Natural killer cell (primary cell): ENCODE measurements at regions not wholly inside any gene's neighbourhood (a gene's known extent, or its start where the extent isn't known, plus 50 kb on each side); places are given as distances from the start of the nearest gene placed in this dataset.

ENCODE experiments used
- ATAC-seq, 3 donors: fragments of 150-1000 bp in 2 of 3; fragments of 200-7000 bp in 1 of 3; cut with Tn5 transposase; 1 replicate in 1 of 3; 2 replicates in 2 of 3; pipeline ENCODE4 v1.10.0; 2021; ENCODE audit warnings: mild to moderate bottlenecking in 2 of 3, moderate library complexity in 2 of 3
- DNase-seq, 2 donors: peaks; one replicate each; pipeline versions ENCODE4 v3.0.0 to v3.0.0-alpha.2; 2013 to 2021; ENCODE audit warnings: mixed read lengths in 1 of 2
- H3K27ac ChIP-seq: one replicate; pipeline ENCODE4 v1.5.1; 2013; ENCODE audit warnings: mild to moderate bottlenecking, low read length
- H3K27me3 ChIP-seq: one replicate; pipeline ENCODE4 v1.6.1; 2013; ENCODE audit warnings: low read length; ENCODE audit not compliant: control insufficient read depth, insufficient read depth
- H3K36me3 ChIP-seq: one replicate; pipeline ENCODE4 v1.6.1; 2013; ENCODE audit warnings: low read length; ENCODE audit not compliant: control insufficient read depth, insufficient read depth
- H3K4me1 ChIP-seq: one replicate; pipeline ENCODE4 v1.6.1; 2013; ENCODE audit warnings: low read length; ENCODE audit not compliant: control insufficient read depth, insufficient read depth
- H3K4me3 ChIP-seq: one replicate; pipeline ENCODE4 v1.5.1; 2013; ENCODE audit warnings: low read length
- H3K9me3 ChIP-seq: one replicate; pipeline ENCODE4 v1.6.1; 2013; ENCODE audit warnings: low read length; ENCODE audit not compliant: control insufficient read depth, insufficient read depth
- H3K27ac Mint-ChIP-seq, 2 donors: one replicate each; pipeline ENCODE4 v1.8.0; 2022; ENCODE audit warnings: mild to moderate bottlenecking in 2 of 2, mixed read lengths in 2 of 2, moderate library complexity in 1 of 2
- H3K27me3 Mint-ChIP-seq, 2 donors: one replicate each; pipeline ENCODE4 v1.8.0; 2022; ENCODE audit warnings: low read depth in 2 of 2, mixed read lengths in 2 of 2
- H3K36me3 Mint-ChIP-seq: one replicate; pipeline ENCODE4 v1.8.0; 2022; ENCODE audit warnings: mixed read lengths
- H3K4me1 Mint-ChIP-seq, 2 donors: one replicate each; pipeline ENCODE4 v1.8.0; 2022; ENCODE audit warnings: mixed read lengths in 2 of 2
- H3K4me3 Mint-ChIP-seq: one replicate; pipeline ENCODE4 v1.8.0; 2022; ENCODE audit warnings: mild to moderate bottlenecking, moderate library complexity, mixed read lengths
- H3K9me3 Mint-ChIP-seq, 2 donors: one replicate each; pipeline ENCODE4 v1.8.0; 2022; ENCODE audit warnings: mixed read lengths in 2 of 2
- WGBS: methylation state at CpG from one replicate; pipeline ENCODE4 v1.1.7; 2013; ENCODE audit warnings: missing lambda C conversion rate; ENCODE audit not compliant: insufficient coverage; 5-methylcytosine and 5-hydroxymethylcytosine counted together
- intact Hi-C: fragments of 100-400 bp; cut with micrococcal nuclease; formaldehyde crosslinking; loops from one replicate; pipeline ENCODE4 v1.14.2; 2022
- TF ChIP-seq, protein P1 (sequence below): fragments of 200-600 bp; IDR thresholded peaks from one replicate; pipeline ENCODE4 v1.8.0; 2022; ENCODE audit warnings: antibody characterized with exemption

DNA sequence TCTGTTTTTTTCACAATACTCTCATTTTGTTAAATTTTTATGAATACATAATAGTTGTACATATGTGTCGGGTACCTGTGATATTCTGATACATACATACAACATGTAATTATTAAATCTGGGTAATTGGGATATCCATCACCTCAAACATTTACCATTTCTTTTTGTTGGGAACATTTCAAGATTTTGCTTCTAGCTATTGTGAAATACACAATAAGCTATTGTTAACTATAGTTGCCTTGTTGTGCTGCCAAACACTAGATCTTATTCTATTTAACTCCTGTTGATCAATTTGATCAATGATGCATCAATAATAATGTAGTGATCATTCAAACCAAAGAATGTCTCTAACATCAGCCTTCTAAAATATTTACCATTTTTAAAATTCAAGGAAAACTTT is 234.6 kb upstream of the NR5A2 start:
- intact Hi-C loops, result no loop called here
- Mint-ChIP-seq H3K9me3 (no peaks in the 10 kb centered on the region), H3K27me3 (peaks cover 0 to 8% of the 10 kb centered on the region in 2 donors), H3K4me1 (no peaks in the 10 kb centered on the region), H3K4me3 (no peak overlapping the region), H3K36me3 (no peaks in the 10 kb centered on the region), H3K27ac (no peak overlapping the region)
- Histone ChIP-seq H3K36me3 (no peaks in the 10 kb centered on the region), H3K27me3 (no peaks in the 10 kb centered on the region), H3K4me3 (no peak overlapping the region), H3K4me1 (no peaks in the 10 kb centered on the region), H3K9me3 (no peaks in the 10 kb centered on the region), H3K27ac (no peak overlapping the region)
- DNase-seq, result no peak
- WGBS, result no CpG with 5 or more reads among the region's 1 CpG
- TF ChIP-seq, protein P1, sequence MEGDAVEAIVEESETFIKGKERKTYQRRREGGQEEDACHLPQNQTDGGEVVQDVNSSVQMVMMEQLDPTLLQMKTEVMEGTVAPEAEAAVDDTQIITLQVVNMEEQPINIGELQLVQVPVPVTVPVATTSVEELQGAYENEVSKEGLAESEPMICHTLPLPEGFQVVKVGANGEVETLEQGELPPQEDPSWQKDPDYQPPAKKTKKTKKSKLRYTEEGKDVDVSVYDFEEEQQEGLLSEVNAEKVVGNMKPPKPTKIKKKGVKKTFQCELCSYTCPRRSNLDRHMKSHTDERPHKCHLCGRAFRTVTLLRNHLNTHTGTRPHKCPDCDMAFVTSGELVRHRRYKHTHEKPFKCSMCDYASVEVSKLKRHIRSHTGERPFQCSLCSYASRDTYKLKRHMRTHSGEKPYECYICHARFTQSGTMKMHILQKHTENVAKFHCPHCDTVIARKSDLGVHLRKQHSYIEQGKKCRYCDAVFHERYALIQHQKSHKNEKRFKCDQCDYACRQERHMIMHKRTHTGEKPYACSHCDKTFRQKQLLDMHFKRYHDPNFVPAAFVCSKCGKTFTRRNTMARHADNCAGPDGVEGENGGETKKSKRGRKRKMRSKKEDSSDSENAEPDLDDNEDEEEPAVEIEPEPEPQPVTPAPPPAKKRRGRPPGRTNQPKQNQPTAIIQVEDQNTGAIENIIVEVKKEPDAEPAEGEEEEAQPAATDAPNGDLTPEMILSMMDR, result no peak
- ATAC-seq, result no peak

DNA sequence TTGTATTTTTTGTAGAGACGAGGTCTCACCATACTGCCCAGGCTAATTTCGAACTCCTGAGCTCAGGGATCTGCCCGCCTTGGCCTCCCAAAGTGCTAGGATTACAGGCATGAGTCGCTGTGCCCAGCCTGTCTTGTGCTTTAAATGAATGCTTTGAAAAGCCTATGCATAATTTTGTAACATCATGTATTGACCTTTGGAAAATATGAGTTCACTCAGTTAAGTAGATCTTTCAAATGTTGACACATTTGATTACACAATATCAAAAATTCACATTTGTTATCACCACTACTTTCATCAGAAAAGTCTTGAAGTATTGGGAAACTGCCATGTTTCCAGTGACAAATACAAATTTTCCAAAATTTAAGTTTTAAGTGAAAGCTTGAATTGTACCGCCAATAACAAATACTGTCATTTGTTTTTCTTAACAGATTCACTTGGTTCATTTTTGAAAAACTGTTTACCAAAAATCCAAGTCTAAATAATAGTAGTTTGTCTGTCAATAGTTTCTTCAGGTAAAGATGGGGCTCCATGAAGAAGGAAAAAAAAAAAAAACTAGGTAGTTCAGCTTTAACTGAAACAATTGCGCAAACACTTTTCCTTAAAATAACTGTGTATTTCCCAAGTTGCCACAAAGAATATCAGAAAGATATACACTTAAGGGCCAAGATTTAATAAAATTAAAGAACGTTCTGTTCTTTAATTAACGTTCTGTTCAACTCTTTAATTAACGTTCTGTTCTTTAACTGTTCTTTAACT is 233.2 kb upstream of the NR5A2 start:
- Histone ChIP-seq H3K4me1 (no peaks in the 10 kb centered on the region), H3K27me3 (no peaks in the 10 kb centered on the region), H3K27ac (no peak overlapping the region), H3K4me3 (no peak overlapping the region), H3K36me3 (no peaks in the 10 kb centered on the region), H3K9me3 (no peaks in the 10 kb centered on the region)
- H3K4me1 Mint-ChIP-seq, result no peaks in the 10 kb centered on the region
- H3K27me3 Mint-ChIP-seq, result peaks cover 0 to 8% of the 10 kb centered on the region in 2 donors
- TF ChIP-seq, protein P1, result no peak
- no peak for ATAC-seq
- H3K4me3 Mint-ChIP-seq, result no peak overlapping the region
- H3K36me3 Mint-ChIP-seq, result no peaks in the 10 kb centered on the region
- no peak for DNase-seq
- H3K27ac Mint-ChIP-seq, result no peak overlapping the region
- 91% methylated on average over 8 of the region's 9 CpGs for WGBS
- no peaks in the 10 kb centered on the region for H3K9me3 Mint-ChIP-seq
- intact Hi-C loops, result no loop called here

DNA sequence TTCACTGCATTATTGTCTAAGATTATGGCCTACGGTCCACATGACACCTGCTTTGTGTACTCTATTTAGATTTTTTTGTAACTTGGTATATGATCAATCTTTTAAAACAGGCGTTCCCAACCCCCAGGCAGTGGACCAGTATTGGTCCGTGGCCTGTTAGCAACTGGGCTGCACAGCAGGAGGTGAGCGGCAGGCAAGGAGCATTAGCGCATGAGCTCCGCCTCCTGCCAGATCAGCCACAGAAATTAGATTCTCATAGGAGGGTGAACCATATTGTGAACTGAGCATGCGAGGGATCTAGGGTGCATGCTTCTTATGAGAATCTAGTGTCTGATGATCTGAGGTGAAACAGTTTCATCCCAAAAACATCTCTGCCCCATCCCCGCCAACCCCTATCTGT is 228.4 kb upstream of the NR5A2 start:
- no peaks in the 10 kb centered on the region for H3K36me3 ChIP-seq
- ATAC-seq (no peak), DNase-seq (no peak)
- Mint-ChIP-seq H3K4me3 (no peak overlapping the region), H3K9me3 (no peaks in the 10 kb centered on the region), H3K4me1 (no peaks in the 10 kb centered on the region), H3K27ac (no peak overlapping the region), H3K36me3 (no peaks in the 10 kb centered on the region), H3K27me3 (peaks cover 4 to 8% of the 10 kb centered on the region in 2 donors)
- no peak overlapping the region for H3K27ac ChIP-seq
- 97% methylated on average over 8 of the region's 8 CpGs for WGBS
- H3K4me3 ChIP-seq, result no peak overlapping the region
- TF ChIP-seq, protein P1, result no peak
- H3K4me1 ChIP-seq, result no peaks in the 10 kb centered on the region
- no peaks in the 10 kb centered on the region for H3K9me3 ChIP-seq
- H3K27me3 ChIP-seq, result no peaks in the 10 kb centered on the region
- intact Hi-C loops, result no loop called here

DNA sequence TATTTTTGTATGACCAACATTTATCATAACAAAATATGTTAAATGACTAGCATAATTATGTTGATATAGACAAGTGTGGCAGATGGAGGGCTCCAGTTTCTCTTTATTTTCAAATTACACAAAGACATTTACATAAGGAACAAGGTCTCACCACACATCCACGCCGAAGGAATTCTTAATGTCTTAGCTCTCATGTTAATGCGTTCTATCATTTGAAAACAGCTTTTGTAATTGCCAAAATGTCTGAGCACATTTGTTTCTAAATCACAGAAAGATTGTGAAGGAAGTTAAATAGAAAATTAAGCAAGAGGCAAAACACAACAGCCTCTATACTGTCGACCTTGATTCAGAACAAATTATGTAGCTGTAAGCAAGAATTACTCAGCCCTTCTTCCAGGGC is 223.0 kb upstream of the NR5A2 start:
- no peak for ATAC-seq
- Histone ChIP-seq H3K36me3 (no peaks in the 10 kb centered on the region), H3K9me3 (no peaks in the 10 kb centered on the region), H3K27me3 (no peaks in the 10 kb centered on the region), H3K4me1 (no peaks in the 10 kb centered on the region), H3K27ac (no peak overlapping the region), H3K4me3 (no peak overlapping the region)
- intact Hi-C loops, result no loop called here
- H3K4me3 Mint-ChIP-seq, result no peak overlapping the region
- H3K27me3 Mint-ChIP-seq, result peaks cover 4 to 21% of the 10 kb centered on the region in 2 donors
- 89% methylated on average over 4 of the region's 4 CpGs for WGBS
- H3K4me1 Mint-ChIP-seq, result no peaks in the 10 kb centered on the region
- DNase-seq, result no peak
- TF ChIP-seq, protein P1, result no peak
- H3K9me3 Mint-ChIP-seq, result no peaks in the 10 kb centered on the region
- no peak overlapping the region for H3K27ac Mint-ChIP-seq
- no peaks in the 10 kb centered on the region for H3K36me3 Mint-ChIP-seq
